ENCODE measurements at regions not wholly inside any gene's neighbourhood (a gene's known extent, or its start where the extent isn't known, plus 50 kb on each side); places are given as distances from the start of the nearest gene placed in this dataset.
"Not testable (repeated sequence)": the region's sequence is repeated elsewhere in the genome, so short reads cannot be mapped to it uniquely, and the experiment has no call there.

DNA sequence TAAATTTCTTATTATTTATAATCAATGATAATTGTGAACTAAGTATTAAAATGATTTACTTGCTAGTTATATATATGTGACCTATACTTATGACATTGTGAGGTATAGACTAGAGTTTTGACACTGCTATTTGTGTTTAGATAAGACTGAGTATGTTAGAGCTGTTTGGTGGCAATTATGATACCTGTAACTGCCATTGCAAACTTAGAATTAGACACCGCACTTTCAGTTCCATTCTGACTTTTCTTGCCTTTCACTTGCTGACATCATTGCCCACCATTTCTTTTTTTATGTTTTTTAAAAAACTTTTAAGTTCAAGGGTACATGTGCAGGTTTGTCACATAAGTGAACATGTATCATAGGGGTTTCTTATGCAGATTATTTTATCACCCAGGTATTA, 214.5 kb downstream of the MBL2 start:
- Mint-ChIP-seq H3K27ac (no peak overlapping the region), H3K9me3 (peaks cover 8% of the 10 kb centered on the region), H3K36me3 (ENCODE audit: low read depth) (no peaks in the 10 kb centered on the region), H3K4me3 (no peak overlapping the region), H3K4me1 (no peaks in the 10 kb centered on the region), H3K27me3 (no peaks in the 10 kb centered on the region)
- ChIA-PET CTCF (no interaction called here), POLR2A (no interaction called here)
- no peak for DNase-seq

- H3K9me3 Mint-ChIP-seq: no peaks in the 10 kb centered on the region
- DNase-seq: no peak
- no peaks in the 10 kb centered on the region for H3K27me3 Mint-ChIP-seq
- ChIA-PET POLR2A (no interaction called here), CTCF (no interaction called here)
- H3K36me3 Mint-ChIP-seq (ENCODE audit: low read depth): no peaks in the 10 kb centered on the region
- H3K4me3 Mint-ChIP-seq: no peak overlapping the region
- H3K4me1 Mint-ChIP-seq: no peaks in the 10 kb centered on the region
- H3K27ac Mint-ChIP-seq: no peak overlapping the region
Measured at GRCh38 chr10:52561322-52561721, 211.3 kb downstream of the MBL2 start.

DNA sequence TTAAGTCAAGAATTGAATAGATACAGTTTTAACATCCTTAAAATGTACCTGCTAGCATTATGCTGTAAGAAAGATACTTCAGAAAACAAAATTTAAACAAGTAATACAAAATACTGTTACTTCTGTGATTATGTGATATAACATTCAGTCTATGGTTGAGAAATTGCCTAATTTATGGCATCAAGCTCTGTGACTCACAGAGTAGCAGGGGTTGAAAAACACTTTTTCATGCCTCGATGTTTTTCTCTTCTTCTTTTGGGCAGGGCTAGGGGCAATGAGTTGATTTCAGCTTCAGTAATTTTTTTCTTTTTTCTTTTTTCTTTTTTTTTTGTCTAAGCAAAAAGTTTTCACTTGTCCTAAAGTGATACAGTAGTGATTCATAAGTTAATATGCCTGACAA, 209.2 kb downstream of the MBL2 start:
- CTCF ChIA-PET: no interaction called here
- no peak for DNase-seq
- no peaks in the 10 kb centered on the region for H3K36me3 Mint-ChIP-seq (ENCODE audit: low read depth)
- no peaks in the 10 kb centered on the region for H3K9me3 Mint-ChIP-seq
- POLR2A ChIA-PET: no interaction called here
- no peaks in the 10 kb centered on the region for H3K27me3 Mint-ChIP-seq
- no peak overlapping the region for H3K4me3 Mint-ChIP-seq
- no peaks in the 10 kb centered on the region for H3K4me1 Mint-ChIP-seq
- H3K27ac Mint-ChIP-seq: no peak overlapping the region

DNA sequence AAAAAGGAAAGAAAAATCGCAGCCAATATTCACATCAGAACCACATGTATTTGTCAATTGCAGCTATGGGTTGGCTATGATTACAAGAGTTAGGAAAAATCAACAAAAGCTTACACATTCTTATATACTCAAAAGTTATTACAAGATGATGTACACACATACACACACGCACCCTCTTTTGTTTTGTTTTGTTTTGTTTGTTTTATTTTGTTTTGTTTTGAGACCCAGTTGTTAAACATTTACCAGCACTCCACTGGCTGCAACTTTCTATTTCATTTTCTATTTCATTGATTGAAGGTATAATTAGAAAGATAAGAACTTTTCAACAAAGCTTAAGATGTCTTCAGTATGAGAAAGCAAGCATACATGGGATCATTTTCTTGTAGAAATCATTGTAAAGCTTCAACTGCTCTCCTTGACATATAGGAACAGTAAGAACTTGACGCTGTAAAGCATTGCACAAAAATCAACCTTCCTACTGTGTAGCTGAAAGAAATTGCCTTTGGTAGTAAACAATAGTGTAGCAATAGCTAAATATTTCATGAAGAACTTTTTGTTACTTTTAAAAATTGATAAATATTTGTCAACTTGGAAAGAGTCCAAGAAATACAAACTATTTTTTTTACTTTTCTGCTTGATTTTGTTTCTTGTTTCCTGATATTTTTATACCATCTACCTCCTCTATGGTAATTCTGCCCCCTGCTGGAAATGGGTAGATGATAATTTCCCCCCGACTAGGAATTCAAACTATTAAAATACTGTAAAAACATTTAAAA, 205.9 kb downstream of the MBL2 start:
- no peak overlapping the region for H3K27ac Mint-ChIP-seq
- POLR2A ChIA-PET: no interaction called here
- no peaks in the 10 kb centered on the region for H3K9me3 Mint-ChIP-seq
- H3K4me3 Mint-ChIP-seq: no peak overlapping the region
- no peaks in the 10 kb centered on the region for H3K4me1 Mint-ChIP-seq
- DNase-seq: no peak
- CTCF ChIA-PET: no interaction called here
- H3K27me3 Mint-ChIP-seq: no peaks in the 10 kb centered on the region
- no peaks in the 10 kb centered on the region for H3K36me3 Mint-ChIP-seq (ENCODE audit: low read depth)

DNA sequence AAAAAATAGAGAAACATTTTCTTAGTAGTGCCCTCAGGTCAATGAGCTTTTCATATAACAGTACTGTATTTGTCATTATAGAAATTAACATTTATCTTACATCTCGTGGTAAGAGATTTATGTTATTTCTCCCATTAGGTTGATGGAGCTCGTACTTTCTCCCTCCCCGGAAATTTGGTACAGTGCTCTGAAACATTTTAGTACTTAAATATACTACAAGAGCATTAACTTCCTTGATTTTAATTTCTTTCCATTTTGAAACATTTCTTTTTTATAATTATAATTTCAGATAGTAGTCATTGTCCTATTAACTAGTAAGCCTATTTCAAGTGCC, 205.4 kb downstream of the MBL2 start:
- no peaks in the 10 kb centered on the region for H3K36me3 Mint-ChIP-seq (ENCODE audit: low read depth)
- POLR2A ChIA-PET: no interaction called here
- H3K4me3 Mint-ChIP-seq: no peak overlapping the region
- H3K4me1 Mint-ChIP-seq: no peaks in the 10 kb centered on the region
- H3K27ac Mint-ChIP-seq: no peak overlapping the region
- no peaks in the 10 kb centered on the region for H3K9me3 Mint-ChIP-seq
- no peak for DNase-seq
- H3K27me3 Mint-ChIP-seq: no peaks in the 10 kb centered on the region
- CTCF ChIA-PET: no interaction called here

DNA sequence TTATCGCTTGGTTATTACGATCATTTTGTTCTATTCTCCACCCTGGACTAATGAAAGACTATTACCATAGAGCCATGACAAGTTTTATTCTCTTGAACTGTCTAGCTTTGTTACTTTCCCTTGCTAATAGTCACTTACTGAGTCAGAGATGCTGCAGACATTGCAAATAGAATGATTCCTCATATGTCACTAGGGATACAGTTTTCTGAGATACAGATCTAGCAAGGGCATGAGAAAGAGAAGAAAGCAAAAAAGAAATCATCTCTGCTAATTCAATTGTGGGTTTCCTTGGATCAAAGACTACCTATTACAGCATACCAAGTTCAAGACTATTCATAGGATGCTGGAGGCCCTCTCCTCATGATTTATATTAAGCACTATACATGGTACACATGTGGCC, 204.3 kb downstream of the MBL2 start:
- H3K4me3 Mint-ChIP-seq: no peak overlapping the region
- DNase-seq: no peak
- no peaks in the 10 kb centered on the region for H3K36me3 Mint-ChIP-seq (ENCODE audit: low read depth)
- ChIA-PET CTCF (no interaction called here), POLR2A (no interaction called here)
- H3K27me3 Mint-ChIP-seq: no peaks in the 10 kb centered on the region
- H3K4me1 Mint-ChIP-seq: no peaks in the 10 kb centered on the region
- H3K27ac Mint-ChIP-seq: no peak overlapping the region
- no peaks in the 10 kb centered on the region for H3K9me3 Mint-ChIP-seq

- CTCF ChIA-PET: no interaction called here
- Mint-ChIP-seq H3K27me3 (no peaks in the 10 kb centered on the region), H3K36me3 (ENCODE audit: low read depth) (no peaks in the 10 kb centered on the region), H3K4me3 (no peak overlapping the region), H3K4me1 (no peaks in the 10 kb centered on the region), H3K9me3 (peaks cover 4% of the 10 kb centered on the region), H3K27ac (no peak overlapping the region)
- DNase-seq: no peak
- POLR2A ChIA-PET: no interaction called here
Measured at GRCh38 chr10:52570490-52570889, 202.1 kb downstream of the MBL2 start.

- Mint-ChIP-seq H3K4me1 (no peaks in the 10 kb centered on the region), H3K36me3 (ENCODE audit: low read depth) (no peaks in the 10 kb centered on the region), H3K27me3 (no peaks in the 10 kb centered on the region), H3K4me3 (no peak overlapping the region), H3K27ac (no peak overlapping the region), H3K9me3 (peaks cover 4% of the 10 kb centered on the region)
- CTCF ChIA-PET: no interaction called here
- POLR2A ChIA-PET: no interaction called here
- DNase-seq: no peak
Measured at GRCh38 chr10:52571018-52571417, 201.6 kb downstream of the MBL2 start.

DNA sequence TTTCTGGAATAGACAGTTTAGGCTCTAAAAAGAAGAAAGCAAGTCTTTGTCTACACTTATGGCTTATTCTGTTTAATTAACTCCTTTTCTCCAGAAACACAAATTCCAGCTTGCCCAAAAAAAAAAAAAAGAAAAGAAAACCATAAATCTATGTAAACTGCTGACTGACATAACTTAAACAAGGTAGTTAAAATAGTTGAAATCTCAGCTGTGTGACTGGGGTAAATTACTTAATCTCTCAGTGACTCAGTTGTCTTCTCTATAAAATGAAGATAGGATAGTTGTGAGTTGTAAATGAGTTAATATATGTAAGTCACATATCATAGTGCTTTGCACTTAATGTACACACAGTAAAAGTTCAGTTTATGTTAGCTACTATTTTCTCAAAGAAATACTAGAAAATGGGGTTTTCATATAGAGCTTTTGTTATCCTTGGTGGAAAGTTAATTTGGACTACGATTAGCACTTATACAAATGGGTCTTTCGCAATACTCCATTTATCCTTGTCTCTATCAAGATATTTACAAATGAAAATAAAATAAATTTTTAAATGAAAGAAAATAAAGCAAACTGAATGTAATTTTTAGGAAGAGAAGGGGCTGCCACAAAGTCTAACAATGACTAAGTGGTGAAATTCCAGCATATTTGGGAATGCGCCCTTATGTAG, 200.9 kb downstream of the MBL2 start:
- Mint-ChIP-seq H3K27ac (no peak overlapping the region), H3K36me3 (ENCODE audit: low read depth) (no peaks in the 10 kb centered on the region), H3K4me3 (no peak overlapping the region), H3K27me3 (no peaks in the 10 kb centered on the region), H3K9me3 (peaks cover 4% of the 10 kb centered on the region), H3K4me1 (no peaks in the 10 kb centered on the region)
- no peak for DNase-seq
- ChIA-PET POLR2A (no interaction called here), CTCF (no interaction called here)

DNA sequence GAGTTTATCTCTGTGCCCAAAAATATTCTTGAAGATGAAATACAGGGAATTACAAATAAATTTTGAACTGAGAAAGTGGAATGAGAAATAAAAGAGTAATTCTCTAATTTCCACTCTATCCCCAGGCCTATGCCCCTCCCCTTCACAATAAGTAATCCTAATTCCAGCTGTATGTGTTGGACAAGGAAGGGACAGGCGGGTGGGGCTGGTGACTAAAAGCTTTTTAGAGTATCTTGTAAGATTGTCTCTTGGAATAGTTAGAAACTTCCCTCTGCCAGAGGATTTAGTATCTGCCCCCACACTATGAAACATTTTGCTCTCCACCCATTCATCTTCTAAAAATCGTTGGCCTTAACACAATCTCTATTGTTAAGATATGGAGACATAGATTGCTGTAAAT, 199.2 kb downstream of the MBL2 start:
- Mint-ChIP-seq H3K4me1 (no peaks in the 10 kb centered on the region), H3K27ac (no peak overlapping the region), H3K27me3 (no peaks in the 10 kb centered on the region), H3K9me3 (peaks cover 4% of the 10 kb centered on the region), H3K36me3 (ENCODE audit: low read depth) (no peaks in the 10 kb centered on the region), H3K4me3 (no peak overlapping the region)
- ChIA-PET POLR2A (no interaction called here), CTCF (no interaction called here)
- DNase-seq: no peak

- H3K36me3 Mint-ChIP-seq (ENCODE audit: low read depth): no peaks in the 10 kb centered on the region
- DNase-seq: no peak
- H3K4me3 Mint-ChIP-seq: no peak overlapping the region
- POLR2A ChIA-PET: no interaction called here
- CTCF ChIA-PET: no interaction called here
- peaks cover 6% of the 10 kb centered on the region for H3K9me3 Mint-ChIP-seq
- H3K4me1 Mint-ChIP-seq: no peaks in the 10 kb centered on the region
- H3K27ac Mint-ChIP-seq: no peak overlapping the region
- no peaks in the 10 kb centered on the region for H3K27me3 Mint-ChIP-seq
Measured at GRCh38 chr10:52574697-52575096, 197.9 kb downstream of the MBL2 start.

DNA sequence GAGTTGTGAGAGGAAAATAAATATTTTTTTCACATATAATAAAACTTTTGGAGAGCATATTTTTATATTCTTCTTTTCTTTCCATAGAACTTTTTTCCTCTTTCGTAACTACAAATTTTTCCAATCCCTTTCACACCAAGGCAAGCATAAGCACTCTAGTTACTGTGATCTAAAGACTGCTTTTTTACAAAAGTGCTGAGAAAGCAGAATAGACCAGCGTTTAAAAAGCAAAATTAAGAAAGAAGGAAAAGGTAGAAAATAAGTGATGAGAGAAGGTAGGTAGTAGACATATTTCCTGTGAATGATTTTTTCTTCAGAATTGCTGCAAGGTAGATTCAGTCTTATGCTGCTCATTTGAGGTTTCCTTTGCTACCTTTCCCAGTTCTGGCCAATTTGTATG, 195.5 kb downstream of the MBL2 start:
- Mint-ChIP-seq H3K36me3 (ENCODE audit: low read depth) (no peaks in the 10 kb centered on the region), H3K27ac (no peak overlapping the region), H3K4me3 (no peak overlapping the region), H3K9me3 (peaks cover 10% of the 10 kb centered on the region), H3K27me3 (no peaks in the 10 kb centered on the region), H3K4me1 (no peaks in the 10 kb centered on the region)
- POLR2A ChIA-PET: no interaction called here
- CTCF ChIA-PET: no interaction called here
- no peak for DNase-seq

DNA sequence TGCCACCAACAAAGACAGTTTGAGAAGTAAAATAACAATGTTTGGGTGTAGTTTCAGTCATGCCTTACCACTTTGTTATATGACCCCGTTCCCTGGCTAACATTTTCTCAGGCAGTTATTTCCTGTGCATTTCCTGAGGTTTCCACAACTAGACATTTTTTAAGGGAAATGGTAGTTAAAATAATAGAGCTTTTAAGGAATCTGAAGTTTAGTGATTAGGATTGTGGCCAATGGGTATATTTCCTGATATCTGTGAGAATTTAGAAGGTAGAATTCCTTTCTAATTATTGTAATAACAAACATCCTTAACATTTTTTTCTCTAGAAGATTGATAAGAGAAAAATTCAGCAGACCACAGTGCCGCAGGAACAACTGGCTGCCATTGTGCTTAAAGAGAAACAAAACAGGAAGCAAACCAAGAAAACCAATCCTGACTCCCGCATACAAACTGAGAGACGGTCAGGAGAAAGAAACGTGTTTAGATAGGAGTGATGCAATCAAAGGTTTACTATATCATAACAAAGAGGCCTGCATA, 193.6 kb downstream of the MBL2 start:
- Mint-ChIP-seq H3K27me3 (no peaks in the 10 kb centered on the region), H3K9me3 (peaks cover 9% of the 10 kb centered on the region), H3K4me1 (no peaks in the 10 kb centered on the region), H3K27ac (no peak overlapping the region), H3K36me3 (ENCODE audit: low read depth) (no peaks in the 10 kb centered on the region), H3K4me3 (no peak overlapping the region)
- DNase-seq: no peak
- ChIA-PET POLR2A (no interaction called here), CTCF (no interaction called here)

- peaks cover 13% of the 10 kb centered on the region for H3K9me3 Mint-ChIP-seq
- H3K4me3 Mint-ChIP-seq: not testable (repeated sequence)
Measured at GRCh38 chr10:52581636-52582035, 190.9 kb downstream of the MBL2 start.

More at GRCh38 chr10:52581636-52582035, 190.9 kb downstream of the MBL2 start:
- H3K4me1 Mint-ChIP-seq; H3K27me3 Mint-ChIP-seq; CTCF ChIA-PET; POLR2A ChIA-PET; DNase-seq; H3K27ac Mint-ChIP-seq; H3K36me3 Mint-ChIP-seq (ENCODE audit: low read depth): not testable (repeated sequence)
